ENCODE measurements at regions not wholly inside any gene's neighbourhood (a gene's known extent, or its start where the extent isn't known, plus 50 kb on each side); places are given as distances from the start of the nearest gene placed in this dataset.

- H3K4me3 ChIP-seq (ENCODE audit: low read depth, low read length) = no peak overlapping the region
- TF ChIP-seq CTCF (IDR thresholded peaks at IDR 0.05; ENCODE audit: insufficient read depth, low read depth, low read length) = no peak
- no peak for DNase-seq (ENCODE audit: low read depth)
Measured at GRCh38 chr2:149703281-149703680, 115.7 kb upstream of the MMADHC start.

- no peak for DNase-seq (ENCODE audit: low read depth)
Measured at GRCh38 chr2:149702571-149702970, 115.0 kb upstream of the MMADHC start.

GRCh38 chr2:149701241-149701640 lies 113.7 kb upstream of the MMADHC start:
- DNase-seq (ENCODE audit: low read depth) = no peak
- H3K4me3 ChIP-seq (ENCODE audit: low read depth, low read length) = no peak overlapping the region
- no peak for TF ChIP-seq CTCF (IDR thresholded peaks at IDR 0.05; ENCODE audit: insufficient read depth, low read depth, low read length)

More at GRCh38 chr2:149702571-149702970, 115.0 kb upstream of the MMADHC start:
- no peak for TF ChIP-seq CTCF (IDR thresholded peaks at IDR 0.05; ENCODE audit: insufficient read depth, low read depth, low read length)
- H3K4me3 ChIP-seq (ENCODE audit: low read depth, low read length) = no peak overlapping the region

GRCh38 chr2:149692961-149693396 lies 105.4 kb upstream of the MMADHC start:
- no peak for TF ChIP-seq CTCF (IDR thresholded peaks at IDR 0.05; ENCODE audit: insufficient read depth, low read depth, low read length)
- DNase-seq (ENCODE audit: low read depth) = peak; percentile 85

GRCh38 chr2:149690825-149691224 lies 103.2 kb upstream of the MMADHC start:
- no peak for TF ChIP-seq CTCF (IDR thresholded peaks at IDR 0.05; ENCODE audit: insufficient read depth, low read depth, low read length)
- DNase-seq (ENCODE audit: low read depth) = no peak
- no peak overlapping the region for H3K4me3 ChIP-seq (ENCODE audit: low read depth, low read length)

More at GRCh38 chr2:149692961-149693396, 105.4 kb upstream of the MMADHC start:
- no peak overlapping the region for H3K4me3 ChIP-seq (ENCODE audit: low read depth, low read length)

GRCh38 chr2:149687052-149687427 lies 99.5 kb upstream of the MMADHC start:
- no peak for DNase-seq (ENCODE audit: low read depth)
- no peak for TF ChIP-seq CTCF (IDR thresholded peaks at IDR 0.05; ENCODE audit: insufficient read depth, low read depth, low read length)
- H3K4me3 ChIP-seq (ENCODE audit: low read depth, low read length) = no peak overlapping the region
